GM21423 (cell line): ENCODE measurements at regions not wholly inside any gene's neighbourhood (a gene's known extent, or its start where the extent isn't known, plus 50 kb on each side); places are given as distances from the start of the nearest gene placed in this dataset.

Source experiments
- ATAC-seq: cut with Tn5 transposase; IDR thresholded peaks from one replicate; pipeline ENCODE4 v1.9.1; 2021; ENCODE audit warnings: mild to moderate bottlenecking, moderate library complexity; ENCODE audit not compliant: unreplicated experiment

- no peak for ATAC-seq
Measured at GRCh38 chr4:162366146-162366545, 202.3 kb upstream of the FSTL5 start.

GRCh38 chr4:162364651-162365050 lies 200.9 kb upstream of the FSTL5 start:
- ATAC-seq, result no peak

GRCh38 chr4:162360369-162361149 lies 196.8 kb upstream of the FSTL5 start:
- ATAC-seq, result no peak

- no peak for ATAC-seq
Measured at GRCh38 chr4:162356181-162356580, 192.4 kb upstream of the FSTL5 start.

- no peak for ATAC-seq
Measured at GRCh38 chr4:162352580-162353107, 188.8 kb upstream of the FSTL5 start.

GRCh38 chr4:162350331-162350730 lies 186.5 kb upstream of the FSTL5 start:
- ATAC-seq, result no peak

- ATAC-seq, result no peak
Measured at GRCh38 chr4:162349395-162349794, 185.6 kb upstream of the FSTL5 start.

- ATAC-seq, result no peak
Measured at GRCh38 chr4:162347842-162348213, 184.0 kb upstream of the FSTL5 start.

GRCh38 chr4:162347156-162347841 lies 183.5 kb upstream of the FSTL5 start:
- no peak for ATAC-seq

- no peak for ATAC-seq
Measured at GRCh38 chr4:162343967-162344366, 180.2 kb upstream of the FSTL5 start.

- ATAC-seq, result no peak
Measured at GRCh38 chr4:162341533-162341932, 177.7 kb upstream of the FSTL5 start.

GRCh38 chr4:162323919-162324318 lies 160.1 kb upstream of the FSTL5 start:
- ATAC-seq, result no peak

- no peak for ATAC-seq
Measured at GRCh38 chr4:162322054-162322453, 158.3 kb upstream of the FSTL5 start.

GRCh38 chr4:162285753-162286152 lies 122.0 kb upstream of the FSTL5 start:
- ATAC-seq, result no peak

GRCh38 chr4:162282684-162283083 lies 118.9 kb upstream of the FSTL5 start:
- ATAC-seq, result no peak

GRCh38 chr4:162274354-162274753 lies 110.6 kb upstream of the FSTL5 start:
- ATAC-seq, result peak; percentile 89

GRCh38 chr4:162272215-162272614 lies 108.4 kb upstream of the FSTL5 start:
- no peak for ATAC-seq

- ATAC-seq, result no peak
Measured at GRCh38 chr4:162268911-162269310, 105.1 kb upstream of the FSTL5 start.

- ATAC-seq, result no peak
Measured at GRCh38 chr4:162265802-162266201, 102.0 kb upstream of the FSTL5 start.

- no peak for ATAC-seq
Measured at GRCh38 chr4:162245051-162245450, 81.3 kb upstream of the FSTL5 start.

- no peak for ATAC-seq
Measured at GRCh38 chr4:162241857-162242256, 78.1 kb upstream of the FSTL5 start.
